Calu3 (cell line): ENCODE measurements at regions not wholly inside any gene's neighbourhood (a gene's known extent, or its start where the extent isn't known, plus 50 kb on each side); places are given as distances from the start of the nearest gene placed in this dataset.

ENCODE experiments used
- BruUV-seq: library from RNA; stranded (reverse); fragments of 400-500 nt; replicated peaks from 2 replicates; lab custom pipeline; 2021; lab: Mats Ljungman, UMichigan
- CTCF ChIA-PET: fragments of 300-600 bp; sonication (Branson Sonifier 250); formaldehyde crosslinking; loops from one replicate; lab custom pipeline; 2022; ENCODE audit warnings: antibody characterized with exemption; lab: Charles Lee
- DNase-seq: peaks from one replicate; pipeline ENCODE4 v3.0.0; 2022
- H3K27ac Mint-ChIP-seq: one replicate; pipeline ENCODE4 v1.8.0; 2022; ENCODE audit warnings: mixed read lengths; ENCODE audit not compliant: unreplicated experiment
- H3K27me3 Mint-ChIP-seq: one replicate; pipeline ENCODE4 v1.8.0; 2022; ENCODE audit warnings: mixed read lengths; ENCODE audit not compliant: unreplicated experiment
- H3K36me3 Mint-ChIP-seq: one replicate; pipeline ENCODE4 v1.8.0; 2022; ENCODE audit warnings: mild to moderate bottlenecking, moderate library complexity, mixed read lengths; ENCODE audit not compliant: insufficient read depth, unreplicated experiment
- H3K4me1 Mint-ChIP-seq: one replicate; pipeline ENCODE4 v1.8.0; 2022; ENCODE audit warnings: mild to moderate bottlenecking, low read depth, mixed read lengths; ENCODE audit not compliant: unreplicated experiment
- H3K4me3 Mint-ChIP-seq: one replicate; pipeline ENCODE4 v1.8.0; 2022; ENCODE audit warnings: mild to moderate bottlenecking, low read depth, moderate library complexity, mixed read lengths; ENCODE audit not compliant: unreplicated experiment
- H3K9me3 Mint-ChIP-seq: one replicate; pipeline ENCODE4 v1.8.0; 2022; ENCODE audit warnings: low read depth, mixed read lengths; ENCODE audit not compliant: unreplicated experiment
- intact Hi-C: fragments of 100-400 bp; cut with micrococcal nuclease; formaldehyde crosslinking; loops from one replicate; pipeline ENCODE4 v1.10.0; 2022; ENCODE audit not compliant: unreplicated experiment
- TF ChIP-seq, protein P1 (sequence below): fragments of 200-600 bp; IDR thresholded peaks from one replicate; pipeline ENCODE4 v1.8.0; 2022; ENCODE audit warnings: antibody characterized with exemption; ENCODE audit not compliant: unreplicated experiment

DNA sequence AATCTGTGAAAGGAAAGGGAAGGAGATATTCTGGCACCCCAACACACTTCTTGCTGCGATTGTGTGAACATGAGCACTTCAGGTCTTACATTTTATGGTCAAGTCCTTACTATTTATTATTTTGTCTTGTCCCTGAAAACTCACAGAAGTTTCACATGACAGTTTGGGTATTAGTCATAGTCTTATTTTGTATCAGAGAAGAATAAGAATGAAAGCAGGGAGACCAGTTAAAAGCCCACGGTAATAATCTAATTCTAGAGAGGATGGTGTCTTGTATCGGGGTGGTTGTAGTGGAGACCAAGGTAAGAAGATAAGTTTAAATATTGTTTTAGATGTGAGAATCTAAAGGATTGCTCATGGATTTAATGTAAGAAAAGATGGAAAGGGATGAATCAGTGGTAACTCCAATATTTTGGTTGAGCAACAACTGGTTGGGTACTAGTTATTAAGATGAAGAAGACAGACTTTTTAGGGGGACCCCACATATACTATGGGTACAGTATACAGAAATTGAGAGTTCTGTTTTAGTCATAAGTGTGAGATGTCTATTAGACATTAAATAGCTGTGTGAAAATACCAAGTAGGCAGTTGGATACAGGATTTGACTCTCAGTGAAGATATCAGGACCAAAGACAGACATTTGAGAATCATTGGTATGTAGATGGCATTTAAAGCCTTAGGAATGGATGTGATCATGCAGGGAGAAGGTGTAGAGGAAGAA lies 227.6 kb downstream of the MFSD1 start:
- DNase-seq = no peak
- peaks cover 2% of the 10 kb centered on the region for H3K9me3 Mint-ChIP-seq
- no peak overlapping the region for H3K4me3 Mint-ChIP-seq
- TF ChIP-seq, protein P1, sequence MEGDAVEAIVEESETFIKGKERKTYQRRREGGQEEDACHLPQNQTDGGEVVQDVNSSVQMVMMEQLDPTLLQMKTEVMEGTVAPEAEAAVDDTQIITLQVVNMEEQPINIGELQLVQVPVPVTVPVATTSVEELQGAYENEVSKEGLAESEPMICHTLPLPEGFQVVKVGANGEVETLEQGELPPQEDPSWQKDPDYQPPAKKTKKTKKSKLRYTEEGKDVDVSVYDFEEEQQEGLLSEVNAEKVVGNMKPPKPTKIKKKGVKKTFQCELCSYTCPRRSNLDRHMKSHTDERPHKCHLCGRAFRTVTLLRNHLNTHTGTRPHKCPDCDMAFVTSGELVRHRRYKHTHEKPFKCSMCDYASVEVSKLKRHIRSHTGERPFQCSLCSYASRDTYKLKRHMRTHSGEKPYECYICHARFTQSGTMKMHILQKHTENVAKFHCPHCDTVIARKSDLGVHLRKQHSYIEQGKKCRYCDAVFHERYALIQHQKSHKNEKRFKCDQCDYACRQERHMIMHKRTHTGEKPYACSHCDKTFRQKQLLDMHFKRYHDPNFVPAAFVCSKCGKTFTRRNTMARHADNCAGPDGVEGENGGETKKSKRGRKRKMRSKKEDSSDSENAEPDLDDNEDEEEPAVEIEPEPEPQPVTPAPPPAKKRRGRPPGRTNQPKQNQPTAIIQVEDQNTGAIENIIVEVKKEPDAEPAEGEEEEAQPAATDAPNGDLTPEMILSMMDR = no peak
- H3K27ac Mint-ChIP-seq = no peak overlapping the region
- H3K36me3 Mint-ChIP-seq = no peaks in the 10 kb centered on the region
- H3K4me1 Mint-ChIP-seq = no peaks in the 10 kb centered on the region
- no peaks in the 10 kb centered on the region for H3K27me3 Mint-ChIP-seq
- intact Hi-C loops = no loop called here
- BruUV-seq = no TSS peak
- CTCF ChIA-PET = no interaction called here

DNA sequence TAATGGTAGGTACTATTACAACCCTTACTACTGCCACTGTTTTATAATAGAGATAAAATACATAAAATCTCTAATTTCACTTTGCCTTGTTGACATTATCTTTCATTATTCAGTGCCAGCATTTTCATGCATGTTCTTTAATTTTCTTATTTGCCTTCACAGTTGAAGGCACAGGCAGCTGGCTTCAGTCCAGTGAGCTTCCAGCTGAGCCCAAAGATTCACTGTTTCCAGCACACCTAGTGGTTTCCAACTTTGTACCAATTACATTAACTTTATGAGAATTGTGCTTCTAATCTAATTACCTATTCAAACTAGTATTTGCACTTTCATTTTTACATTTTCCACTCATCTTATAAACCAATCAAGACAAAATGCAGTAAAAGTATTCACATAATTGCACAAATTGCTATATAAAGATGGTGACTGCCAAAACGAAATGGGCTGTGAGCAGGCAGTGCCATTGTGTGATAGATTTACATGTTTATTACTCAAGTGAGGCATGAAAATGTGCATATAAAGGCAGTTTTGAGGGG lies 228.3 kb downstream of the MFSD1 start:
- intact Hi-C loops = no loop called here
- no peaks in the 10 kb centered on the region for H3K4me1 Mint-ChIP-seq
- BruUV-seq = no TSS peak
- no peaks in the 10 kb centered on the region for H3K36me3 Mint-ChIP-seq
- TF ChIP-seq, protein P1 = no peak
- CTCF ChIA-PET = no interaction called here
- no peak overlapping the region for H3K27ac Mint-ChIP-seq
- H3K4me3 Mint-ChIP-seq = no peak overlapping the region
- no peaks in the 10 kb centered on the region for H3K27me3 Mint-ChIP-seq
- peaks cover 2% of the 10 kb centered on the region for H3K9me3 Mint-ChIP-seq
- no peak for DNase-seq

DNA sequence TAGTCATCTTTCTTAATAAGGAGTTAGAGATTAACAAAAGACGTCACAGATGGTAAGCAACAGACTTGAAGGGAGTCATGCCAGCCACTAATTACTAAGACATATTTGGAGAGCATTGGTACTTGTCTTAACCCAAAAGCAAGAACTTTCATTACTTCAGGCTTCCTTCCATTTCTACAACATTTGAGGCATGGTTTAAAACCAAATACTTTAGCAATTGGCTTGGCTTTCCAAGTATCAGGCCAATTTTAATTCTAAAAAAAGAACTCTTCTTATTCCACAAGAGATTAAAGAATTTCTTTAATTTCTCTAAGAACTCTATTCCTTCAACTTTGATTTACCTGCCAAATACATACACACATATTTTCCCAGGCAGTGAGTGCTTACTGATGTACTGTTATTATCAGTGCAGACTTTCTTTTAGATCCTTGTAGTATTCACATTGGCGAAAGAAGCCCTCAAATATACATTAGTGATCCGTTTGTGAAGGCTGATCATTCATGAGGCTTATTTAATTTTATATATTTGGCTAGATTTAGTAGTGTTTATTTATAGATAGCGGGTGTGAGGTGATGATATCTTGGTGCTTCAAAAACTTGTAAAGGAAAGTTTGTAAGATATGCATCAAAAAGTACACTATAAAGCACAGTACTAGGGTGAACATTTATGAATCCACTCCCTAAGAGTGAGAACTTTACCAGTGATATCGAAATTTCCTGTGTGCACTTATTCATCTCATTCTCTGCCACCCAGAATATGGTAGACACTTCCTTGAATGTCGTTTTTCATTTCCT lies 229.2 kb downstream of the MFSD1 start:
- intact Hi-C loops = no loop called here
- no peaks in the 10 kb centered on the region for H3K4me1 Mint-ChIP-seq
- BruUV-seq = no TSS peak
- TF ChIP-seq, protein P1 = no peak
- H3K36me3 Mint-ChIP-seq = no peaks in the 10 kb centered on the region
- CTCF ChIA-PET = no interaction called here
- H3K27me3 Mint-ChIP-seq = no peaks in the 10 kb centered on the region
- H3K9me3 Mint-ChIP-seq = peaks cover 2% of the 10 kb centered on the region
- no peak overlapping the region for H3K4me3 Mint-ChIP-seq
- H3K27ac Mint-ChIP-seq = no peak overlapping the region
- DNase-seq = no peak

DNA sequence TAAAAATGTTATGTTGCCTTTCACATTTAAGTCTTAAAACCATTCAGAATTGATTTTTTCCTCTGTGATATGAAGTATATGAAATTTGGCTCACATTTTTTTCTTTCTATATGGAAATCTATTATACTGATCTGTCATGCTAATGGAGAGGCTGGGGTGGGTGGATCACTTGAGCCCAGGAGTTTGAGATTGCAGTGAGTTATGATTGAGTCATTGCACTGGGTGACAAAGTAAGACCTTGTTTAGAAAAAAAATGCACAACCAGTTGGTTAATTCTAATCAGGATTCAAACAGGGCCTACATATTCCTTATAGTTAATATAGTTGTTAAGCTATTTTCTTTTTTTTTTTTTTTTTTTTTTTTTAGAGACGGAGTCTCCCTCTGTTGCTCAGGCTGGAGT lies 230.5 kb downstream of the MFSD1 start:
- Mint-ChIP-seq H3K4me1 (no peaks in the 10 kb centered on the region), H3K27ac (no peak overlapping the region), H3K4me3 (no peak overlapping the region), H3K36me3 (no peaks in the 10 kb centered on the region), H3K9me3 (peaks cover 2% of the 10 kb centered on the region), H3K27me3 (no peaks in the 10 kb centered on the region)
- intact Hi-C loops = no loop called here
- TF ChIP-seq, protein P1 = no peak
- BruUV-seq = no TSS peak
- CTCF ChIA-PET = interaction anchor here (0.6 kb wide), 2 partner anchors 21 to 159 kb away, joined by 3 to 4 read pairs; no protein-coding TSS in a partner anchor
- DNase-seq = no peak
